Smooth muscle cell (in vitro differentiated cells): ENCODE measurements at regions not wholly inside any gene's neighbourhood (a gene's known extent, or its start where the extent isn't known, plus 50 kb on each side); places are given as distances from the start of the nearest gene placed in this dataset.
"Not testable (repeated sequence)": the region's sequence is repeated elsewhere in the genome, so short reads cannot be mapped to it uniquely, and the experiment has no call there.

Source experiments
- DNase-seq: peaks from one replicate; lab custom pipeline; 2025; ENCODE audit not compliant: unreplicated experiment; lab: John Stamatoyannopoulos, UW
- H2AFZ ChIP-seq: fragments of 200-600 bp; sonication (generic); 2 replicates; pipeline ENCODE4 v1.6.0; 2016; ENCODE audit warnings: antibody characterized with exemption, low read depth, mild to moderate bottlenecking
- H3F3A ChIP-seq: fragments of 200-600 bp; sonication (generic); 2 replicates; pipeline ENCODE4 v1.6.0; 2017; ENCODE audit warnings: antibody characterized with exemption, low read depth
- H3K27ac ChIP-seq: fragments of 200-600 bp; sonication (generic); 2 replicates; pipeline ENCODE4 v1.5.1; 2016; ENCODE audit warnings: low read depth, mild to moderate bottlenecking
- H3K27me3 ChIP-seq: fragments of 200-600 bp; sonication (generic); 2 replicates; pipeline ENCODE4 v1.6.1; 2016; ENCODE audit warnings: low read depth, mild to moderate bottlenecking
- H3K36me3 ChIP-seq: fragments of 200-600 bp; sonication (generic); 2 replicates; pipeline ENCODE4 v1.5.1; 2016; ENCODE audit warnings: low read depth
- H3K4me1 ChIP-seq: fragments of 200-600 bp; sonication (generic); 2 replicates; pipeline ENCODE4 v1.5.1; 2016; ENCODE audit warnings: low read depth
- H3K4me2 ChIP-seq: fragments of 200-600 bp; sonication (generic); 2 replicates; pipeline ENCODE4 v1.6.0; 2016; ENCODE audit warnings: mild to moderate bottlenecking
- H3K4me3 ChIP-seq: fragments of 200-600 bp; sonication (generic); 2 replicates; pipeline ENCODE4 v1.5.1; 2016; ENCODE audit warnings: mild to moderate bottlenecking
- H3K79me2 ChIP-seq: fragments of 200-600 bp; sonication (generic); 2 replicates; pipeline ENCODE4 v1.6.0; 2016; ENCODE audit warnings: low read depth, mild to moderate bottlenecking
- H3K9ac ChIP-seq: fragments of 200-600 bp; sonication (generic); 2 replicates; pipeline ENCODE4 v1.6.0; 2016; ENCODE audit warnings: low read depth
- H3K9me3 ChIP-seq: fragments of 200-600 bp; sonication (generic); replicated peaks from 2 replicates; pipeline ENCODE4 v1.5.1; 2016; ENCODE audit warnings: low read depth
- H4K20me1 ChIP-seq: fragments of 200-600 bp; sonication (generic); 2 replicates; pipeline ENCODE4 v1.6.0; 2016; ENCODE audit warnings: low read depth
- WGBS: methylation state at CpG from one replicate; pipeline ENCODE4 v1.1.7; 2016; ENCODE audit warnings: low lambda C conversion rate; 5-methylcytosine and 5-hydroxymethylcytosine counted together
- TF ChIP-seq, protein P1 (sequence below): fragments of 200-600 bp; sonication (generic); IDR thresholded peaks from 2 replicates; pipeline ENCODE4 v1.5.1; 2017; ENCODE audit warnings: borderline replicate concordance, mild to moderate bottlenecking, antibody characterized with exemption; ENCODE audit not compliant: insufficient read depth, poor library complexity, severe bottlenecking

DNA sequence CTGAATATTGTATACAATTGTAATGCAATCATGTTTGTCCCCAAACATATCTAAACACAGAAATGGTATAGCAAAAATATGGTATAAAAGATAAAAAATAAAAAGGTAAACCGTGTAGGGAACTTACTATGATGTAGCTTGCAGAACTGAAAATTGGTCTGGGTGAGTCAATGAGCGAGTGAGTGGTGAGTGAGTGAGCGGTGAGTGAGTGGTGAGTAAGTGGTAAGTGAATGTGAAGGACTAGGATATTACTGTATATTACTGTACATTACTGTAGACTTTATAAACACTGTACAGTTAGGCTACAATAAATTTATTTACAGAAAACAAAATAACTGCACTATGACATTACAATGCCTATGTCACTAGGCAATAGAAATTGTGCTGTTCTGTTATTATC is 1163.2 kb upstream of the SORCS1 start:
- no peaks in the 10 kb centered on the region for H4K20me1 ChIP-seq
- H3K4me2 ChIP-seq, result no peak overlapping the region
- no peaks in the 10 kb centered on the region for H3F3A ChIP-seq
- no peak overlapping the region for H3K9ac ChIP-seq
- peaks cover 3% of the 10 kb centered on the region for H3K4me1 ChIP-seq
- no peaks in the 10 kb centered on the region for H3K36me3 ChIP-seq
- H3K4me3 ChIP-seq, result no peak overlapping the region
- TF ChIP-seq, protein P1, sequence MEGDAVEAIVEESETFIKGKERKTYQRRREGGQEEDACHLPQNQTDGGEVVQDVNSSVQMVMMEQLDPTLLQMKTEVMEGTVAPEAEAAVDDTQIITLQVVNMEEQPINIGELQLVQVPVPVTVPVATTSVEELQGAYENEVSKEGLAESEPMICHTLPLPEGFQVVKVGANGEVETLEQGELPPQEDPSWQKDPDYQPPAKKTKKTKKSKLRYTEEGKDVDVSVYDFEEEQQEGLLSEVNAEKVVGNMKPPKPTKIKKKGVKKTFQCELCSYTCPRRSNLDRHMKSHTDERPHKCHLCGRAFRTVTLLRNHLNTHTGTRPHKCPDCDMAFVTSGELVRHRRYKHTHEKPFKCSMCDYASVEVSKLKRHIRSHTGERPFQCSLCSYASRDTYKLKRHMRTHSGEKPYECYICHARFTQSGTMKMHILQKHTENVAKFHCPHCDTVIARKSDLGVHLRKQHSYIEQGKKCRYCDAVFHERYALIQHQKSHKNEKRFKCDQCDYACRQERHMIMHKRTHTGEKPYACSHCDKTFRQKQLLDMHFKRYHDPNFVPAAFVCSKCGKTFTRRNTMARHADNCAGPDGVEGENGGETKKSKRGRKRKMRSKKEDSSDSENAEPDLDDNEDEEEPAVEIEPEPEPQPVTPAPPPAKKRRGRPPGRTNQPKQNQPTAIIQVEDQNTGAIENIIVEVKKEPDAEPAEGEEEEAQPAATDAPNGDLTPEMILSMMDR, result no peak
- DNase-seq, result no peak
- H2AFZ ChIP-seq, result no peak overlapping the region
- H3K27me3 ChIP-seq, result no peaks in the 10 kb centered on the region
- 75% methylated on average over 3 of the region's 3 CpGs for WGBS
- no peaks in the 10 kb centered on the region for H3K9me3 ChIP-seq
- H3K79me2 ChIP-seq, result no peaks in the 10 kb centered on the region
- H3K27ac ChIP-seq, result no peak overlapping the region

DNA sequence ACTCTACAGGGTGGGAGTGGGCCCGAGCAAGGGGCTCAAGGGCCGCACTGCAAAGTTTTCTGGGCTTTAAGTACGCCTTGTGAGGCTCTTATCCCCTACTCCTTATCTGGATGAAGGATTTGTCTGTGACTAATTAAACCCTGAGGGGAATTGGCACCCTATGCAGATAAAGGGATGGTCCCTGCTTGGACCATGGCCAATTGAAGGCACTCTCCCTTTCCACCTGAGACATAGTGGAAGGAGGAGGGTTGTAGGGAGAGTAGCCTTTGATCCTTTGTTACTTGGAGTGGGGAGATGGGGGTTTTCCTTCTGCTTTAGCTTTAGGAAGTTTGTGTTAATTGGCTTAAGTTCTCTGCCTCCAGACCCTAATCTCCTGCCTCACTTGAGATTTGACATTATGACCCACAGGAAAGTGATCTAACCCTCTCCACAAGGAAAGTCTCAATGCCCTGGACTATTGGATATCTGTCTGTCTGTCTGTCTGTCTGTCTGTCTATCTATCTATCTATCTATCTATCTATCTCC is 1158.8 kb upstream of the SORCS1 start:
- H3K36me3 ChIP-seq, result no peaks in the 10 kb centered on the region
- no peak for DNase-seq
- H3K27me3 ChIP-seq, result no peaks in the 10 kb centered on the region
- no peak overlapping the region for H3K27ac ChIP-seq
- no peak overlapping the region for H3K9ac ChIP-seq
- TF ChIP-seq, protein P1, result no peak
- peaks cover 3% of the 10 kb centered on the region for H3K4me1 ChIP-seq
- H3K4me3 ChIP-seq, result no peak overlapping the region
- WGBS, result 31% methylated on average over 3 of the region's 3 CpGs
- no peaks in the 10 kb centered on the region for H3K9me3 ChIP-seq
- H3F3A ChIP-seq, result no peaks in the 10 kb centered on the region
- no peaks in the 10 kb centered on the region for H4K20me1 ChIP-seq
- no peak overlapping the region for H3K4me2 ChIP-seq
- H3K79me2 ChIP-seq, result no peaks in the 10 kb centered on the region
- no peak overlapping the region for H2AFZ ChIP-seq

DNA sequence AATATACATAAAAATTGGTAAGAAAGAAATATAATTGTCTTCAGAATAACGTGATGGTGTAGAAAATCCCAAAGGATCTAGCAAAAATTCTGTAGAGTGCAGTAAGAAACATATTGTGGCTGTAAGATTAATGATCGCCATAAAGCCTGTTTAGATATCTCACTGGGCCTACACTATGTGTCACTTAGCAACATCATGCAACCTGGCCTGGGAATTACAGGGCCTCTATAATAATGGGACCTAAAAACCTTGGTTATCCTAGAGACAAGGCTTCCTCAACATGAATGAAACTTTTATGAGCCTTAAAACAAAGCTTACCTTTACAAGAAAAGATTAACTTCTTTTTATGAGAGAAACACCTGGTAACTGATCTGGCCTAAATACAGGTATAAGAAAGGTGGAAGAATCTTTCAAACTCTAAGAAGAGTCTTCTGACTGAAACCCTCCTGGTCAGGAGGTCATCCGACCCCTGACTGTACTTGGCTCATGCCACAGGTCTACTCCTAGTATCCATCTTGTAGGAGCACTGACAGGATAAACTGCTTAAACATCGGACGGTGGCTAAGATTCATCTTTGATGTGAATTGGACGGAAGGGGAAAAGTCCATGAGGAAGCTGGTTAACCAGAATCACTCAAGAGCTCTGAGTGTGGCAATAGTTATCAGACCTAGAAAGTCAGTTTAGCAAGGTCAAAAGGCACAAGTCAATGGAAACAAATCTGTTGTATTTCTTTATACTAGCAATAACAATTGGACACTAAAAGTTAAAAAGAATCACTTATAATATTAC is 1155.1 kb upstream of the SORCS1 start:
- no peaks in the 10 kb centered on the region for H3K27me3 ChIP-seq
- H3K4me2 ChIP-seq, result no peak overlapping the region
- peaks cover 3% of the 10 kb centered on the region for H3K4me1 ChIP-seq
- no peaks in the 10 kb centered on the region for H3K9me3 ChIP-seq
- H3K9ac ChIP-seq, result no peak overlapping the region
- no peaks in the 10 kb centered on the region for H3K79me2 ChIP-seq
- H3K36me3 ChIP-seq, result no peaks in the 10 kb centered on the region
- H3K27ac ChIP-seq, result no peak overlapping the region
- WGBS, result 93% methylated on average over 6 of the region's 6 CpGs
- TF ChIP-seq, protein P1, result no peak
- H3K4me3 ChIP-seq, result no peak overlapping the region
- H2AFZ ChIP-seq, result no peak overlapping the region
- H4K20me1 ChIP-seq, result no peaks in the 10 kb centered on the region
- no peaks in the 10 kb centered on the region for H3F3A ChIP-seq
- DNase-seq, result no peak

DNA sequence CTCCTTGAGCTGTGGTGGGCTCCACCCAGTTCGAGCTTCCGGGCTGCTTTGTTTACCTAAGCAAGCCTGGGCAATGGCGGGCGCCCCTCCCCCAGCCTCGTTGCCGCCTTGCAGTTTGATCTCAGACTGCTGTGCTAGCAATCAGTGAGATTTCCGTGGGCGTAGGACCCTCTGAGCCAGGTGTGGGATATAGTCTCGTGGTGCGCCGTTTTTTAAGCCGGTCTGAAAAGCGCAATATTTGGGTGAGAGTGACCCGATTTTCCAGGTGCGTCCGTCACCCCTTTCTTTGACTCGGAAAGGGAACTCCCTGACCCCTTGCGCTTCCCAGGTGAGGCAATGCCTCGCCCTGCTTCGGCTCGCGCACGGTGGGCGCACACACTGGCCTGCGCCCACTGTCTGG is 1151.1 kb upstream of the SORCS1 start:
- H3K4me3 ChIP-seq, result peak overlapping the region; percentile 52
- DNase-seq, H3K79me2 ChIP-seq, H4K20me1 ChIP-seq, H3F3A ChIP-seq, H3K36me3 ChIP-seq, H3K27ac ChIP-seq, H3K9me3 ChIP-seq, H3K27me3 ChIP-seq, H3K4me1 ChIP-seq: not testable (repeated sequence)
- peak overlapping the region; percentile 47 for H3K9ac ChIP-seq
- 22% methylated on average over 19 of the region's 25 CpGs for WGBS
- peak overlapping the region; percentile 85 for H3K4me2 ChIP-seq
- peak overlapping the region; percentile 81 for H2AFZ ChIP-seq
